Sciatic nerve (tissue), 2 donors: ENCODE measurements at regions not wholly inside any gene's neighbourhood (a gene's known extent, or its start where the extent isn't known, plus 50 kb on each side); places are given as distances from the start of the nearest gene placed in this dataset.

Experiments
- ATAC-seq: fragments of 200-7000 bp; cut with Tn5 transposase; one replicate; pipeline ENCODE4 v1.9.1; 2020; ENCODE audit warnings: mild to moderate bottlenecking, moderate library complexity
- DNase-seq: peaks from one replicate; pipeline ENCODE4 v3.0.0-alpha.2; 2020; ENCODE audit warnings: low spot score
- intact Hi-C: fragments of 100-400 bp; cut with DNase I; formaldehyde crosslinking; loops from one replicate; pipeline ENCODE4 v1.14.2; 2022
- donor health status: DM: no; HTN: no; CAD: no.
- donor health status: DM: no; HTN: no; CAD: no.

DNA sequence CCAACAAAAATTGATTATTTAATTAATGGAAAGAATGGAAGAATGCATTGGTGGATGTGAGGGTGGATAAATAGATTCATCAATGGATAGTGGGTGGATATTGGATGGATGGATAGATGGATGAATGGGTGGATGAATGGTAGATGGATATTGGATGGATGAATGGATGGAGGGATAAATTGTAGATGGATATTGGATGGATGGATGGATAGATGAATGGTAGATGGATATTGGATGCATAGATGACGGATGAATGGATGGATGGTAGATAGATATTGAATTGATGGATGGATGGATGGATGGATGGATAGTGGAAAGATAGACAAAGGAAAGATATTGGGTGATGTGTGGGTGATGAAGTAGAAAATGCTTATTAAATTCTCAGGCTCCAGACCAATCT lies 123.6 kb upstream of the KAZN start:
- intact Hi-C loops = no loop called here
- DNase-seq (no peak), ATAC-seq (no peak)

DNA sequence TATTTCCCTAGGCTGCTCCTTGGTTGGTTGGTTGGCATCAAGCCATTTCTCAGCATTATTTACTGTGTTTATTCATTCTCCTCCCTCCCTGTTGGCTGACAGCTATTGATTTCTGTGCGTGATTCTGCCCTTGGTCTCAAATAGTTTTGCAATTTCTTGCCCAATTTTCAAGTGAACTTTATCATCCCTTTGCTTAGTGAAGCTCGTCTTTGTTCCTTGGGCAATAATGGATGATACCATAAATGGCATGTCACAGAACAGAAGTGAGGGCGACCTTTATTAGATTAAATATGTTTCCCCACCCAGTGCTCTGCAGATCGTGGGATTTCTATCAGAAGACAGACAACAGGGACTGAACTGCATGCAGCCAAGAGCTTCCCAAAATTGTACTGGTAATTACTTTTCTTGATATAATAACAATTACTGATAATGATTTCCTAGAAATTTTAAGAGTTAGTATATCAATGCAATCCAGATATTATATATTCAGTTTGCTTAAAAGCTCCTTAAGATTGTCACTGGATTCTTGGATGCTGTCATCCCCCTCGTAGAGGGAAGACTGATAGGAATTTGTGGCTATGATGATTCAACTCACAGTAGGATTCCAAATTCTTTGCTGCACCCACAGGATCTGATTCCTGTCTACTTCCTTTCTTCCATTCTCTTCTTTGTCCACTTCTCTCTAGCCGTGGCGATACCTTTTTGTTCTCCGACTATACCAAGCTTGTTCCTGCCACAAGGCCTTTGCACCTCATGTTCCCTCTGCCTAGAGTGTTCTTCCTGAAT lies 122.1 kb upstream of the KAZN start:
- DNase-seq (no peak), ATAC-seq (no peak)
- intact Hi-C loops = no loop called here

DNA sequence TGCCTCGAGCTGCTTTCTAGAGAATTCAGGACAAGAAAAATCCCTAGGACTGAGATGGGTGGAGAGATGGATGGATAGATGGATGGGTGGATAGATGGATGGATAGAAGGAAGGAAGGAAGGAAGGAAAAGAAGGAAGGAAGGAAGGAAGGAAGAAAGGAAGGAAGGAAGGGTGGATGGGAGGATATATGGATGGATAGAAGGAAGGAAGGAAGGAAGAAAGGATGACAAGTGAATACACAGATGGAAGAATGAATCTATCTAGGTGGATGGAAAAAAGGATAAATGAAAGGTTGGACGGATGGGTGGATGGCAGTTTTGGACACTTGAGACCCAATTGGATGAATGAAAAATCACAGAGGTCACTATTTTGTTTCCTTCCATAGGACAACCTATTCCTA lies 120.4 kb upstream of the KAZN start:
- no peak for DNase-seq
- intact Hi-C loops = no loop called here
- ATAC-seq = no peak

DNA sequence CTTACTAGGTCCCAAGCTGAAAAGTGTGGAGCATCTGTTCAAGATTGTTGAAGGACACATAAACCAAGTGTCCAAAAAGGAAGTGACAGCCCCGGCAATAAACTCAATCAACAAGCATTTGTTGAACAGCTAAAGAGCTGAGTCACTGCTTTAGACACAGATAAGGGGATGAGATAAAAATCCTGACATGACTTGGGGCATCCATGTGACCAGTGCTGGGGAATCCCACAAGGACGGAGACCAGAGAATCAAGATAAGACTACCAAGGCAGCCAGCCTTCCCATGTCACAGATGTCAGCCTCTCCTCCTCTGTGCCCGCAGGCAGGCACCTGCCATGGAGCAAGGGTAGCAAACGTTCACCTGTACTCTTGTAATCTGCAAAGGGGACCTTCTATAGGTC lies 118.6 kb upstream of the KAZN start:
- intact Hi-C loops = no loop called here
- ATAC-seq (no peak), DNase-seq (no peak)

DNA sequence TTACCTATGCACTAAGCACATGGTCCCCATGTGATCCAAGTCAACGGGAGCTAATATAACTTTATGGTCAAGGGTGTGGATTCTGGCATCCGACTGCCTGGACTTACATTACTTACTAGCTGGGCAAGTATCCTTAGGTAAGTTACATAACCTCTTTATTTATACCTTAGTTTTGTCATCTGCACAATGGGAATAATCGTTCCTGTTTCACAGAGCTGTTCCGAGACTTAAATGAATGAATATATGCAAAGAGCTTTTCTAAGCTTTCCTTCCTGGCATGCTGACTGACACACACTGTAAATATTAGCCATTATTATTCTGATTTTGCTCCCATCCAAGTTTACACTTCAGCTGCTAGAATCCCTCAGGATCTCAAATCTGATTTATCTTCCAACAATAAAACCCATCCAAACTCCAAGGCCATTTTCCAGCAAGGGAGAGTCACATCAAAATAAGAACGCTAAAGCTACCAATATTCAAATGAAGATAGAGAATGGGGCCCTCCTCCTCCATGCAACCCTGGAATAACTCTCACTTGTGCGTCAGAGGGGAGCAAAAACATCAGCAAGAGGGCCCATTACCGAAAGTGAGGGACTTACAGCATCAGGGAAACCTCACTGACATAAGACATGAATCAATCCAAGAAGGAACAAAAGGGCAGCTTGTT lies 115.6 kb upstream of the KAZN start:
- intact Hi-C loops = no loop called here
- ATAC-seq (no peak), DNase-seq (no peak)

DNA sequence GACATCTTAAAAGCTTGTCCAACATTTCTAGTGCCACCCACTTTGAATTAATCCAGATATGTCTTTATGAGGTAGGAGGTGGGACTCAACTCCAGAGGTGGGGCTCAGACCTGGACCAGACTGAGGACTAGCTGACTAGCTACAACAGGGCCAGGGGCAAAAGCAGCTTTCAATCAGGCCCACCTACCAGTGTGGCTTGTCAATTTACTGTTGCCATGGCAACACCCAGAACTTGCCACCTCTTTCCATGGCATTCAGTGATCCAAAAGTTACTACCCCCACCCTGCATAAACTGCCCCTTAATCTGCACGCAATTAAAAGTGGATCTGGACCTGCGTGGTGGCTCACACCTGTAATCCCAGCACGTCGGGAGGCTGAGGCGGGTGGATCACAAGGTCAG lies 113.2 kb upstream of the KAZN start:
- ATAC-seq (no peak), DNase-seq (no peak)
- intact Hi-C loops = no loop called here

DNA sequence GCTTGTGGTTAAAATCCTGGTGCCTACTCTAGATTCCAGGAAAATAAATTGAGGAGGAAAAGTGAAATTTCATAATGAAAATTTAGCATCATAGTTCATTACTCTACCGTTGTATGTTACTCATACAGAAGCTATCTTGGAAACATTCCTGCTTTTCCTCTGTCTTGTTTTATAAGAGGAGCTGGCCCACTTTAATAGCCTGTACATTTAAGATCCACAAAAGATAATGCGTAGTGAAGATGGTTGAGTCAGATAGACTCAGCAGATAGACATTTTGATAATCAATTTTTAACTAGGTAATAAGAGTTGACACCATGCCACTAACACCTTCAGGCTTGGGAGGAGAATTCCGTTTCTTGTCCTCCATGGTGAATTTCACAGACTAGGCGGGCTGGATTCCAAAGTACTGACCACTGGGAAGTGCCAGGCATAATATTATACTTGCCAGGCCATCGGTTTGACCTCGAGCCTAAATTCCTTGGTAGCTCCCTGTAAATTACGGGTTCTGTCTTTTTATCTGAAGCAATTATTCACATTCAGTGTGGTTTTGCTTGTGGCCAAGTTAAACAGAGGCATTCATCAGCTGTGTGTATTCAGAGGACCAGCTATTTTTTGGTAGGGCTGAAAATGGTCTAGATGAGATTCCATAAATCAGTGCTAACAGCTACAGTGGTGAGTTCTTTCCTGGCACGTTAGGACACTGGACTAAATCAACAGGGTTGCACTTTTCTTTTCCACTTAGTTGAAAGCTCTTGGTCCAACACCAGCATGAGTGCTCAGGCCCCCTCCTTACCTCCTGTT lies 111.9 kb upstream of the KAZN start:
- ATAC-seq (peak; percentile 95), DNase-seq (peak; percentile 68)
- intact Hi-C loops = no loop called here

DNA sequence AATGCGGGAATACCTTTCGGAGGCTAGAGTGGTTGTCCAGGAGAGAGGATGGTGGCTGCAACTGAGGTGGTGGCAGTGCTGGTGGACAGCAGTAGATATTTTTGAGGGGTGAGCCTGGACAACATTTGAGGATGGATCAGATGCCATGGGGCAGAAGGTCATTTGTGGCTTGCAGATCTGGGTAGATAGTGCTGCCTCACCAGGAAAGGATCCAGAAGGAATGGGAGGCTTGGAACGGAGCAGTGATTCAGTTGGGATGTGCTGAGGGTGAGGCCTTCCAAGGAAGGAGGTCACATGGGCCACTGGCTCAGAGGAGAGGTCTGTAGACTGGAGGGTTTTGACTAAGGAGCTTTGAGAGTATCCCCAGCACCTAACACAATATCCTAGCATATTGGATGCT lies 110.8 kb upstream of the KAZN start:
- ATAC-seq = no peak
- no peak for DNase-seq
- intact Hi-C loops = no loop called here

DNA sequence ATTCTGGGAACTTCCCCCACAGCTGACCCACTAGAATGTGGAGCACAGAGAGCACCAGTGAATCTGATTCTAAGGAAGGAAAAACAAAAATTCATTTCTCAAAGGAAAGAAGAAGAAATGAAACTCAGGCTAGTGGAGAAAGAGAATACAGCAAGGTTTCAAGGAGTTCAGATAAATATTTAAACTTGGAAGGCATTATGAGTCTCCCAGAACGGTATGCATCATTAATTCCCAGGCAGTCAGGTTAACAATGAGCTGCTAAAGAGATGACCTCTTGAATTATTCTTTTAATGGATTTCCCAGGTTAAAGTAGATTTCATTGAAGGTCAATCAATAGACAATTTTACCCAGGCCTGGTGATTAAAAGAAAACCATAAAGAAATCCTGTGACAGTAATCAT lies 103.6 kb upstream of the KAZN start:
- no peak for ATAC-seq
- intact Hi-C loops = no loop called here
- DNase-seq = no peak

DNA sequence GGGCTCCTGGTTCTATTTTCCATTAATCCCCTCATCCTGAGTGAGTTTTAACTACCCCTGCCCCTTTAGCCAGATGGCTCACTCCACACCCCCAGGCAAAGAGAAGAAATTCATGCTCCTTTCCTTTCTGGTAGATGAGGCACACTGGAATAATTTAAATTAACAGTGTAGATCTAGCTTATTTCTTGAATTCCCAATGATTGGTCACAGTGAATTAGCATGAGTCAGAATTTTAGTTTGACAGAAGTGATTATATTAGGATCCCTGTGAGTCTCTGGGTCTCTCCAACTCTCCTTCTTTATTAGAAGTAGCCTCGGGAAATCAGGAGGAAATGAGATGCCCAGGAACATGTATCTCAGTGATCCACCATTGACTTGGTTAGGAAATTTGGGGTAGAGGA lies 103.1 kb upstream of the KAZN start:
- intact Hi-C loops = no loop called here
- DNase-seq (no peak), ATAC-seq (no peak)

DNA sequence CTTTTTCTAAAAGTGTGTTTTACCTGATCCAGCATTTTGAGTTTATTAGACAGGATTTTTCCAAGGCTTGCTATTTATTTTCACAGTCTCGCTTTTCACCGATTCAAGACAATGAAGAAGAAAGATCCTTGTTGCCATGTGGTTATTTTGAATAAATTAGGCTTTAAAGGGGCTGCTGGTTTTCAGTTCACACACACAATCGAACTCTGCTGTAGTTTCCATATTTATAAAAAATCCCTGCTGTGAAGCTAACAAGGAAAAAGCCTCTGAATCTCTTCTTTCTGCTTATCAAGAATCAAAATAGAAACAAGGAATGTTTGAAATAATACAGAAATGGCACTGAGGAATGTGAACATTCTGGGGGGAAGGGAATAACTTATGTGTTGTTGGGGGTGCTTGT lies 102.5 kb upstream of the KAZN start:
- intact Hi-C loops = no loop called here
- DNase-seq = no peak
- no peak for ATAC-seq

DNA sequence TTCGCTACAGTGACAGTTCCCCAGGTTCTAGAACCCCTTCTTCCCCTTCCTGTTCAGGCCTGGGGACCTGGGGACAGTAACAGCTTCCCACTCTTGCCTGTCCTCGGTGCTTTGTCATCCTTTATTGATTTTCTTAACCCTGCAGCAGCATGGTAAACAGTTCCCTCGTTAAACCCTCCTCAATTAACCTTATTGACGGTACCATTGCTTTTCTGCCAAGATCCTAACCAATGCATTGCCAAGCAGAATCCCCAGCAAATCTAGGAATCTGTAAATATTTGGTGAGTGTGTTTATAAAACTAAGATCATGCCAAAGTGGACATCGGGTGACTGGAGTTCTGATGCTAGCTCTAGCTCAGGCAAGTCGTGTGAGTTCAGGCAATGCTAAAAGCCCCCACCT lies 99.6 kb upstream of the KAZN start:
- intact Hi-C loops = no loop called here
- DNase-seq (no peak), ATAC-seq (no peak)

DNA sequence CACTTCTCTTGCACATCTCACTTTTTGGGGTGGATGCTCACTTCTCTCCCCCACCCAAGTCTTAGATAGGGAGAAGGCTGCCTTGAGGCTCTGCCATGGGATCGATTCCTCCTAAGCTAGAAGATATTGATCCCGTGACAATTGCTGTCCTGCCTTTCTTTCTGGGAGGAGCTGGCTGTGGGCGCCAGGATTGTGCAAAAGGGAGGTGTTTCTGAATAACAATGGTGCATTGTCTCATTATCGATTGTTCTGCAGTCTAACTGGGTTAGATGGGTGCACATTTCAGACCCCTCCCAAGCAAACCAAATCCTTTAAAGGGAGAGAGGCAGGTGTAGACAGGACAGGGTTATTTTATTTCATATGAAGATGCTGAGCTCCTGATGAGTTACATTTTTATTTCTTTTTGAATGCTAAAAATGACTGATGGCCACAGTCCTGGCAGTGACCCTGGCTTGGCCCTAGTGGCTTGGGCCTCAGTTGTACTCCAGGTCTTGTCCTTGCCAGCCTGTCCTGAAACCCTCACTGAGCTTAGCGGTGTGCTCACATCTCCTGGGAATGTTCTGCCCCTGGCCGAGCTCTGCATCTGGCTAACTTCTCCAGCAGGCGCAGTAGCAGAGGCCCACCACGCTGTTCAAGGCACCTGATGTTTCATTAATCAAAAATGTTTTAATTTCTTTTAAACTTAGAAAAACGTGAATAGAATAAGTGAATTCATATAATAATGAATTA lies 99.0 kb upstream of the KAZN start:
- DNase-seq (no peak), ATAC-seq (no peak)
- intact Hi-C loops = no loop called here

DNA sequence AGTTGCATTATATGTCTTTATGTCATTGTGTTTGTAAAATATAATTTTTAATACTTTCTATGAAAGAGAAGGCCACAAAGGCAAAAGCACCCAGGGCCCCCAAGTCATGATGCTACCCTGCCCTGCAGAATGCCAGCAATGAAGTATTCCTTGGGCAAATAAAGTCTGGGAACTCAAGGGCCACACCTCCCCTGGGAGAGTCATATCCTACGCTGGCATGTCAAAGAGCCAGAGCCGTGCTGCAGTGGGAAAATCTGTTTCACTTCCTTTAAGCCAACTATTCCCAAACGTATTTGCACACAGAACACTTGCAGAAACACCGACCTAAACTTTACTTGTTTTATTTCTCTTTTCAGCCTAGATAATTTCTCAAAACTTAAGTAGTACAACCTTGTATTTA lies 98.4 kb upstream of the KAZN start:
- no peak for ATAC-seq
- intact Hi-C loops = no loop called here

DNA sequence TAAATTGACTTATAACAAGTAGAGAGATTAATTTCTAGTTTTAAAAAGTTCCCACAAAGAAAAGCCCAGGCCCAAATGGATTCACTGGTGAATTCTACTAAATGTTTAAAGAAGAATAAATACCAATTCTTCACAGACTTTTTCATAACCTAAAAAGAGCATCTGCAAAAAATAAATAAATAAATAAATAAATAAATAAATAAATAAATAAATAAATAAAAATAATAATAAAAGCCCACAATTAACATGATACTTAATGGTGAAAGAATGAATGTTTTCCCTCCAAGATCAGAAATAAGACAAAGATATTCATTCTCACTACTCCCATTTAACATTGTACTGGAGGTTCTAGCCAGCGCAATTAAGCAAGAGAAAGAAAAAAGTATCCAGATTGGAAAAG lies 97.6 kb upstream of the KAZN start:
- intact Hi-C loops = no loop called here
- DNase-seq = no peak
- no peak for ATAC-seq

More for the DNA sequence above, 98.4 kb upstream of the KAZN start:
- DNase-seq = no peak

DNA sequence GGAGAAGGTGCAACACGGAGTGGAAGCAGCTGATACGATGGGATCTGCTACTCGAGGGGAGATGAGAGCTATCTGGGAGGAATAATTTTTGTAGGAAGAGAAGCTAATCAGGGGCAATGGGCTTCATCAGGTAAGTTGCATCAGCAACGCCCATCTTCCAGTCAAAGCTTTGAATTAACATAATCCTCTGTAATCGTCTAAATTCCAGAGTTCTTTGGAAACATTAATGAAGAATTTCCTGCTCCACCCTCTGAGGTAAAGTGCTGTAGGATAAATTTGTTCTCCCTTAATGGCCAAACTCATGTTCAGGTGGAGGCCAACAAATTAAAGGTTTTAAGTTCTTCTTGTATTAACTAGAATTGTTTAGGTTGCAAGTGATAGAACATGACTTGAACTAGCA lies 94.0 kb upstream of the KAZN start:
- intact Hi-C loops = no loop called here
- DNase-seq = no peak
- no peak for ATAC-seq

DNA sequence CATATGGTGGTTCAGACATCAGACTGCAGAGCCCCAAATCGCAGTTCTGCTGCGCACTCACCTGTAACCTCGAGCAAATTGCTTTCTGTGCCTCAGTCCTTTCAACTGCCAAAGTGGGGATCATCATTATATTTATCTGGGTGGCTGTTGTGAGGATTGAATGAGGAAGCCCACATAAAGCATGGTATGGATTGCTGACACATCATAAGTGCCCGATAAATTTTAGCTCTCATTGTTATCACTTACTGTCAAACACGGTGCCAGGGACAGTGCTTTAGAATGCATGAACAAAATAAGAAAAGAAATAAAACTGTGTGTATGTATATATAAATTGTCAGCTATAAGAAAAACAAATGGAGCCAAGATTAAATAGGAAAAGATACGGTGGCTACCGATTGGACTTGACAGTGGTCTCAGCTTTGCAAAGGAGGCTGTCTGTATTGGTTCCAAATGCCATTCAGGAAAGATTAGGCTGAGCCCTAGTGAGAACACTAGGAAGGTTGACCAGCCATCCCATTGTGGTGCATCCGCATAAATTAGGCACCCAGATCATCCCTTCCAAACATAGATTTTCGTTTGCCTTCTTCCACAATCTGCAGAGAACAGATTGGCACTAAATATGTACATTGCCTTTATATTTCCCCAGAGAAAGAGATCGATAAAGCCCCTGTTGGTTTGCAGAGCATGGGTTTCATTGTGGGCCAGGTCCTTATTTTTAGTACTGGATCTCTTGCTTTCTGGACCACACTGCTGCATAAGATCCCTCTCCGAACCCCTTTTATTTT lies 91.8 kb upstream of the KAZN start:
- no peak for DNase-seq

DNA sequence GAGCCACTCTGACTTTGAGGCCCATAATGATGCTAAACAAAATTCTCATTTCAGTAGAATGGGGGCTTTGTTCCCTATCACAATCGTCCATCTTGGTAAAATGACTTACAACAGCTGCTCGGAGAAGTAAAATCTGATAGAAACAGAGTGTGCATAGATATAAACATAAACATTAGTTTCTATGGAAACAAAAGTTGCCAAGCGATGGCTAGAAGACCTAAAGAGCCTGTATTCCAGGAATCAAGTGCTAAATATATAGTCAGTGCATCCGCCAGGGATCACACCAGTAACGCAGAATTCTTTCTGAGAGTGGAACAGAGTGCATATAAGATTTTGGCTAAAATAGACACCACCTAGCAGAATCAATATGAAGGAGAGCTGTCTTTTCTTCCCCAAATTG lies 91.2 kb upstream of the KAZN start:
- intact Hi-C loops = no loop called here
- no peak for ATAC-seq
- DNase-seq = no peak

More for the DNA sequence above, 91.8 kb upstream of the KAZN start:
- no peak for ATAC-seq
- intact Hi-C loops = no loop called here

DNA sequence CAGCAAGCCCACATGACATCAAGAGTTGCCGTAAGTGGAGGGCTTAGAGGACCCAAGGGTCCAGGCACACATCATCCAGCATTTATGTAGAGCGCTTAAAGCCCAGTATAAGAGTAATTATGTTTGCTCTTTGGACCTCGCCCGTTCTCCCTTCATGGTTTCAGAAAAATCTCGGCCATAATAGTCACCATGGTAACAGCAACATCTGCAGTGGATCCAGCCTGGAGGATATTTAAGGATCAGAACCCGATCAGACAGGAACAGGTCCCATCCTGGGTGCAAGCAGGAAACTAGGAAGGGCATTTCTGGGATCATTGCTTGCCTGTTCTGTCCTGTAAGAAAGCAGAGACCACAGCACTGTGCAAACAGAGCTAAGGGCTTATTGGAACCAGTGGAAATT lies 89.9 kb upstream of the KAZN start:
- intact Hi-C loops = no loop called here
- DNase-seq (no peak), ATAC-seq (no peak)
